HEK293 (cell line): ENCODE measurements at regions not wholly inside any gene's neighbourhood (a gene's known extent, or its start where the extent isn't known, plus 50 kb on each side); places are given as distances from the start of the nearest gene placed in this dataset.
"Not testable (repeated sequence)": the region's sequence is repeated elsewhere in the genome, so short reads cannot be mapped to it uniquely, and the experiment has no call there.

Experiments
- CTCF ChIA-PET: fragments of 350-600 bp; formaldehyde crosslinking; extraction: SDS; loops from one replicate; lab custom pipeline; 2021; ENCODE audit warnings: antibody characterized with exemption; lab: Yijun Ruan, JAX
- POLR2A ChIA-PET: fragments of 300-600 bp; formaldehyde crosslinking; extraction: SDS; loops from one replicate; lab custom pipeline; 2020; ENCODE audit warnings: antibody characterized with exemption, inconsistent platforms; lab: Yijun Ruan, JAX
- H3K27ac ChIP-seq: fragments of 200-500 bp; sonication (Bioruptor generic); 2 replicates; pipeline ENCODE4 v1.5.1; 2014; ENCODE audit warnings: low read depth, low read length, control low read depth, inconsistent platforms; ENCODE audit errors: extremely low read depth
- H3K36me3 ChIP-seq, 2 experiments: fragments of 200-500 bp in 1 of 2; sonication (Bioruptor generic) in 1 of 2; 1 replicate in 1 of 2; 2 replicates in 1 of 2; pipeline ENCODE4 v1.5.1; 2014 to 2017; ENCODE audit warnings: inconsistent platforms in 2 of 2, low read length in 2 of 2; ENCODE audit not compliant: control insufficient read depth in 2 of 2, insufficient read depth in 1 of 2
- H3K4me1 ChIP-seq: fragments of 200-500 bp; sonication (Bioruptor generic); 2 replicates; pipeline ENCODE4 v1.5.1; 2014; ENCODE audit warnings: mild to moderate bottlenecking, low read length, inconsistent platforms; ENCODE audit not compliant: control insufficient read depth, insufficient read depth
- H3K4me3 ChIP-seq: 2 replicates; pipeline ENCODE4 v1.5.1; 2011; ENCODE audit warnings: low read depth, mild to moderate bottlenecking, control low read depth, low read length, moderate library complexity
- H3K9me3 ChIP-seq: fragments of 200-500 bp; sonication (Bioruptor generic); 2 replicates; pipeline ENCODE4 v1.5.1; 2014; ENCODE audit warnings: low read depth, low read length, inconsistent platforms; ENCODE audit not compliant: control insufficient read depth, insufficient read depth
- FEZF1 ChIP-seq: fragments of 450-650 bp; formaldehyde crosslinking; IDR thresholded peaks from 2 replicates; pipeline ENCODE4 v1.5.1; 2016; ENCODE audit warnings: missing biosample characterization, missing genetic modification characterization
- ZNF561 ChIP-seq: fragments of 450-650 bp; IDR thresholded peaks from 2 replicates; pipeline ENCODE4 v1.5.1; 2018; ENCODE audit warnings: missing biosample characterization, missing genetic modification characterization, borderline replicate concordance
- ZNF843 ChIP-seq: fragments of 450-650 bp; formaldehyde crosslinking; IDR thresholded peaks from 2 replicates; pipeline ENCODE4 v1.5.1; 2016; ENCODE audit warnings: missing biosample characterization, missing genetic modification characterization
- TF ChIP-seq, protein P1 (sequence below): fragments of 450-650 bp; formaldehyde crosslinking; IDR thresholded peaks from 2 replicates; pipeline ENCODE4 v1.5.1; 2016; ENCODE audit warnings: missing biosample characterization, missing genetic modification characterization
- TF ChIP-seq, protein P2 (sequence below): fragments of 450-650 bp; formaldehyde crosslinking; IDR thresholded peaks from 2 replicates; pipeline ENCODE4 v1.5.1; 2017; ENCODE audit warnings: missing biosample characterization, missing genetic modification characterization

GRCh38 chr2:132307613-132308198 is 108.9 kb upstream of the GPR39 start:
- H3K4me1 ChIP-seq, H3K36me3 ChIP-seq, H3K9me3 ChIP-seq, CTCF ChIA-PET, H3K4me3 ChIP-seq, POLR2A ChIA-PET, H3K27ac ChIP-seq: not testable (repeated sequence)
- TF ChIP-seq, protein P1, sequence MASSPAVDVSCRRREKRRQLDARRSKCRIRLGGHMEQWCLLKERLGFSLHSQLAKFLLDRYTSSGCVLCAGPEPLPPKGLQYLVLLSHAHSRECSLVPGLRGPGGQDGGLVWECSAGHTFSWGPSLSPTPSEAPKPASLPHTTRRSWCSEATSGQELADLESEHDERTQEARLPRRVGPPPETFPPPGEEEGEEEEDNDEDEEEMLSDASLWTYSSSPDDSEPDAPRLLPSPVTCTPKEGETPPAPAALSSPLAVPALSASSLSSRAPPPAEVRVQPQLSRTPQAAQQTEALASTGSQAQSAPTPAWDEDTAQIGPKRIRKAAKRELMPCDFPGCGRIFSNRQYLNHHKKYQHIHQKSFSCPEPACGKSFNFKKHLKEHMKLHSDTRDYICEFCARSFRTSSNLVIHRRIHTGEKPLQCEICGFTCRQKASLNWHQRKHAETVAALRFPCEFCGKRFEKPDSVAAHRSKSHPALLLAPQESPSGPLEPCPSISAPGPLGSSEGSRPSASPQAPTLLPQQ (tag by site-specific recombination) = peak; percentile 75
- TF ChIP-seq FEZF1 (tag by site-specific recombination) (peak; percentile 87), ZNF561 (tag by site-specific recombination) (0 out of 2 replicates have a peak, but pooled peaks have one; percentile 23), ZNF843 (tag by site-specific recombination) (peak; percentile 75)
- TF ChIP-seq, protein P2, sequence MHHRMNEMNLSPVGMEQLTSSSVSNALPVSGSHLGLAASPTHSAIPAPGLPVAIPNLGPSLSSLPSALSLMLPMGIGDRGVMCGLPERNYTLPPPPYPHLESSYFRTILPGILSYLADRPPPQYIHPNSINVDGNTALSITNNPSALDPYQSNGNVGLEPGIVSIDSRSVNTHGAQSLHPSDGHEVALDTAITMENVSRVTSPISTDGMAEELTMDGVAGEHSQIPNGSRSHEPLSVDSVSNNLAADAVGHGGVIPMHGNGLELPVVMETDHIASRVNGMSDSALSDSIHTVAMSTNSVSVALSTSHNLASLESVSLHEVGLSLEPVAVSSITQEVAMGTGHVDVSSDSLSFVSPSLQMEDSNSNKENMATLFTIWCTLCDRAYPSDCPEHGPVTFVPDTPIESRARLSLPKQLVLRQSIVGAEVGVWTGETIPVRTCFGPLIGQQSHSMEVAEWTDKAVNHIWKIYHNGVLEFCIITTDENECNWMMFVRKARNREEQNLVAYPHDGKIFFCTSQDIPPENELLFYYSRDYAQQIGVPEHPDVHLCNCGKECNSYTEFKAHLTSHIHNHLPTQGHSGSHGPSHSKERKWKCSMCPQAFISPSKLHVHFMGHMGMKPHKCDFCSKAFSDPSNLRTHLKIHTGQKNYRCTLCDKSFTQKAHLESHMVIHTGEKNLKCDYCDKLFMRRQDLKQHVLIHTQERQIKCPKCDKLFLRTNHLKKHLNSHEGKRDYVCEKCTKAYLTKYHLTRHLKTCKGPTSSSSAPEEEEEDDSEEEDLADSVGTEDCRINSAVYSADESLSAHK (tag by site-specific recombination) = peak; percentile 44; the same call in 1 of the 2 replicates

DNA sequence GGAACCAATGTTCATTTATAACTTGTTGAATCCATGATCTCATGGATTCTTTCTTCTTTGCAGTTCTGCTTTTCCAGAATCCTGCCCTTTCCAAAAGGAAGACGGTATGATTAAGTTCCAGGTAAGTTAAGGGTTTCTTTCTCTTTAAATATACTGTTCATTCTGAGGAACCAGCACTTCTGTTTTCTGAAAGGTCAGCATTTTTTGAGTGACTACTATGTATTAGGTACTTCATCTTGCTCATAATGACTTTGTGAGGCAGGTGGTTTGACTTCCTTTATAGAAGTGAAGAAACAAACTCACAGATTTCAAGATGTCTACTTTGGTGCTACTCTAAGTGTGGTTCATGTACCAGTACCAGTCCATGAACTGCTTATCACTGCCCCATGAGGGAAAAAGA is 107.4 kb upstream of the GPR39 start:
- H3K27ac ChIP-seq, H3K9me3 ChIP-seq, H3K36me3 ChIP-seq, H3K4me3 ChIP-seq, POLR2A ChIA-PET, H3K4me1 ChIP-seq, CTCF ChIA-PET: not testable (repeated sequence)

- POLR2A ChIA-PET, H3K36me3 ChIP-seq, H3K9me3 ChIP-seq, H3K4me1 ChIP-seq, H3K27ac ChIP-seq, H3K4me3 ChIP-seq, CTCF ChIA-PET: not testable (repeated sequence)
Measured at GRCh38 chr2:132315546-132315945, 101.1 kb upstream of the GPR39 start.

DNA sequence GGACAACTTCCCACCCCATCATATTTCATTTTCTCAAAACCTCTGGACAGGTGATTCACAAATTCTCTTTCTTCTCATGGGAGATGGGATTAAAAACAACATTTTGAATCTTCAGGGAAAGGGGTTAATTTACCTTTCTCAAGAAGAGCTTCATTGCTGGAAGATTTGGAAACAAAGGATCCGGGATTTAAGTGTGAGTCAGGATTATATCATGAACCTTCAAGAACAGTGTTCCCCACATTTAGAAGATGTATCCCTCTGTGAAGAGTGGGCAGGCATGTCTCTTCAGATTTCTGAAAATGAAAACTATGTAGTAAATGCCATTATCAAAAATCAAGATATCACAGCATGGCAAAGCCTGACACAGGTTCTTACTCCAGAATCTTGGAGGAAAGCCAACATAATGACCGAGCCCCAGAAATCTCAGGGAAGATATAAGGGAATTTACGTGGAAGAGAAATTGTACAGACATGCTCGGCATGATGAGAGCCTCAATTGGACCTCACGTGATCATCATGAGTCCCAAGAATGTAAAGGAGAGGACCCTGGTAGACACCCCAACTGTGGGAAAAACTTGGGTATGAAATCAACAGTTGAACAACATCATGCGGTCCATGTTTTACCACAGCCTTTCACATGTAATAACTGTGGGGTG is 99.5 kb upstream of the GPR39 start:
- CTCF ChIA-PET, H3K36me3 ChIP-seq, H3K4me1 ChIP-seq, H3K27ac ChIP-seq, H3K4me3 ChIP-seq, H3K9me3 ChIP-seq, POLR2A ChIA-PET: not testable (repeated sequence)

- H3K4me3 ChIP-seq, H3K36me3 ChIP-seq, CTCF ChIA-PET, H3K4me1 ChIP-seq, H3K27ac ChIP-seq, H3K9me3 ChIP-seq, POLR2A ChIA-PET: not testable (repeated sequence)
Measured at GRCh38 chr2:132318481-132318880, 98.1 kb upstream of the GPR39 start.

DNA sequence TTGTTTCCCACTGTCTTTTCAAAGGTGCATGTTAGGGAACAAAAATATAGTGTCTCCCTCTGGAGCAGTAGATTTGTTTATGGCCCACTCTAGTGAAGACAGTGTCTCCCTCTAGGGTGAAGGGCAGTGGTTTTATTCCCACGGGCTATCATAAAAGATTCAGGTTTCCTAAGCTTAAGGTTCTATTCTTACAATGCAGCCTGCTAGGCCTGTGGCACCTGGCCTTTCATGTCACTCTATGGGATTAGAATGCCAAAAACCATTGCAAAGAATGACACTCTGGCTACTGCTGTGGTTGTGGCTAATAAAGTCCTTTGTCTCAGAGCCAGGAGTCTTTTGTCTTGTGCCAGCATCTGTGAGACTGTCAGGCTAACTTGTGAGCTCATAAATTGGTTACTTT is 92.6 kb upstream of the GPR39 start:
- H3K27ac ChIP-seq, POLR2A ChIA-PET, H3K4me1 ChIP-seq, H3K4me3 ChIP-seq, H3K9me3 ChIP-seq, CTCF ChIA-PET, H3K36me3 ChIP-seq: not testable (repeated sequence)

DNA sequence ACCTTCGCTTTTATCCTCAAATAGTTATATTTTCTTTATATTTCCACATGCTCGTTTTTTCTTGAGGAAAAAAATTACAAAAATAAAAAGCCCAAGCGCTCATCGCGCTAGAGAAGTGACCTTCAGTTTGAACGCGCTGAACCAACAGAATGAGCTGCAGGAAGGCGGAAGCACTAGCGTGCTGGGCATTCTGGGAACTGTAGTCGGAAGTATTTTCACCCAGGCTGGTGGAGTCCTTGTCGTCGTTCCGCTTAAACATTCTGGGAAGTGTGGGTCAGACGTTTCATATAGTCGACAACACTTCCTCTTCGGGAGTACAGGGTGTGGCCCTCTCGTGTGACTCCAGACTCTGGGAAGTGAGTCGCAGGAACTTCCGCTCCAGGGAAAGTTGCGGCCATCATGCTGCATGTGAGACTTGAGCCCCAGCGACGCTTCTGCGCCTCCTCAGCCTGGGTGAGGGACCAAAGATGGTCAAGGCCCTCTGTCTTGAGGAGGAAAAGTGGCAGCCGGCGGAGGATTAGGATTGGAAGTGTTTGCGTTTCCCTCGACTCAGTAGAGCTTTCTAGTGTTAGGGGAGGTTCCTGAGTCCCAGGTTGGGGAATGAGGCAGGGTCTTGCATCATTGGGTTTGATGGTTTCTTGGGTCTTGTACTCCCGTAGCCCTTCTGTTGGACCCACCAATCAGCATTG is 84.1 kb upstream of the GPR39 start:
- CTCF ChIA-PET, H3K36me3 ChIP-seq, H3K9me3 ChIP-seq, H3K4me3 ChIP-seq, H3K4me1 ChIP-seq, POLR2A ChIA-PET, H3K27ac ChIP-seq: not testable (repeated sequence)

GRCh38 chr2:132337135-132337534 is 79.5 kb upstream of the GPR39 start:
- H3K36me3 ChIP-seq, CTCF ChIA-PET, H3K27ac ChIP-seq, H3K4me1 ChIP-seq, H3K9me3 ChIP-seq, H3K4me3 ChIP-seq, POLR2A ChIA-PET: not testable (repeated sequence)
